Globus pallidus (tissue), 1 donor: ENCODE measurements at regions not wholly inside any gene's neighbourhood (a gene's known extent, or its start where the extent isn't known, plus 50 kb on each side); places are given as distances from the start of the nearest gene placed in this dataset.
"Not testable (repeated sequence)": the region's sequence is repeated elsewhere in the genome, so short reads cannot be mapped to it uniquely, and the experiment has no call there.

Source experiments
- DNase-seq: peaks from one replicate; pipeline ENCODE4 v3.0.0-alpha.2; 2015; ENCODE audit warnings: low spot score

DNA sequence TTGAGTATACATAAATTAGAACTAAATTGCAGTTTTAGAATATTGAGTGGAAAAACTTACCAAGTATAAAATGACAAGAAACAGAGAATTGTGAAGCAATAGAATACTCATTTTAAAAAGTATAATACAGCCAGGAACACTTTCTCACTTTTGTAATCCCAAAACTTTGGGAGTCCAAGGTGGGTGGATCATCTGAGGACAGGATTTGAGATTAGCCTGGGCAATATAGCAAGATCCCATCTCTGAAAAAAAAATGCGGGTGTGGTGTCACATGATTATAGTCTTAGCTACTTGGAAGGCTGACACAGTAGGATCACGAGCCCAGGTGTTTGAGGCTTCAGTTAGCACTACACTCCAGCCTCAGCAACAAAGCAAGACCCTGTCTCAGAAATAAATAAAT is 440.9 kb upstream of the POT1 start:
- DNase-seq: no peak

GRCh38 chr7:125363873-125364272 is 434.2 kb upstream of the POT1 start:
- no peak for DNase-seq

GRCh38 chr7:125358551-125359167 is 429.0 kb upstream of the POT1 start:
- DNase-seq: no peak

DNA sequence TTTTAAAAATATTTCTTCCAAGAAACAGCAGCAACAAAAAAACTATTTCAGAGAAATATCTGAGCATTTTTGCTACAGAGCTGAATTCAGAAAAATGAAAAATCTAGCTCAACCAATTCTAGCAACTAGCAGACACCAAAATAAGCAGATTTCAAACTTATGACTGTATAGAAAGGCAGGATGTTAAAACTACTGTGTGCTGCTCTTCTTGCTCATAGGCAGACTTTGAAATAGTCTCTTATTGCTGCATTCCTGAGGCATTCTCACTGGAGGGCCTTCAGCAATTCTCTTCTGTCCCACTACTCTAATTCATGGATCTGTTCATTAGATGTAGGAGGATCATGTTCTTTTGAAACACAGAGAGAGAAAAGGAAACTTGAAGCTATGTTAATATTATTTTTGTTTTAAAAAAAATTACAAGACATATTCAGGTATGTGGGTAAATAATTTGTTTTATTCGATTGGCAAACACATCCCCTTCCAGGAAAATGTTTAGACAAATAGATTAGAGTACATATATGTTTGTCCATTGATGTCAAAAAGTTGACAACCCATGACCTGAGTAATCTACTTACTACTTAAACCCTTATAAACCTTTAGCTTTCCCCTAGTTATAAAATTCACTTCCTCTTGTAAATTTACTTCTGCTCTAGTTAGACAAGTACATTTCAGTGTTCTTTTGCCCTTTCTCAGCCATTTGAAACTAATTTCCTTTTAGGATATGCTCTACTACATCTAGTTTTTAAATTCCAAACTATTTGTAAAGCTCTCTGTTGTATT is 428.2 kb upstream of the POT1 start:
- no peak for DNase-seq

GRCh38 chr7:125355899-125356298 is 426.3 kb upstream of the POT1 start:
- DNase-seq: no peak

- no peak for DNase-seq
Measured at GRCh38 chr7:125347269-125347668, 417.6 kb upstream of the POT1 start.

DNA sequence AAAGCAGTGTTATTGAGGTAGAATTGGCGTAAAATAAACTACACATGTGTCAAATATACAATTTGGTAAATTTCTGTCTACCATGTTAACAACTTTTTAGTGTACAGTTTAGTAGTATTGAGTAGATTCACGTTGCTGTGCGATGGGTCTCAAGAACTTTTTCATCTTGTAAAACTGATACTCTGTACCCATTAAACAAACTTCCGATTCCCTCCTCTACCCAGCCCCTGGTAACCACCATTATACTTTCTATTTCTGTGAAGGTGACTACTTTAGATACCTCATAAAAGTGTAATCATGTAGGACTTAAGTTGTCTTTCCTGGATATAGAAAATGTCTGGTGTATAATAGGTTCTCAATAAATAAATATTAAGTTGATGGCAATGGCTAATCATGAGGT is 408.5 kb upstream of the POT1 start:
- DNase-seq: no peak

- no peak for DNase-seq
Measured at GRCh38 chr7:125336326-125336725, 406.7 kb upstream of the POT1 start.

GRCh38 chr7:125326666-125327255 is 397.1 kb upstream of the POT1 start:
- no peak for DNase-seq

DNA sequence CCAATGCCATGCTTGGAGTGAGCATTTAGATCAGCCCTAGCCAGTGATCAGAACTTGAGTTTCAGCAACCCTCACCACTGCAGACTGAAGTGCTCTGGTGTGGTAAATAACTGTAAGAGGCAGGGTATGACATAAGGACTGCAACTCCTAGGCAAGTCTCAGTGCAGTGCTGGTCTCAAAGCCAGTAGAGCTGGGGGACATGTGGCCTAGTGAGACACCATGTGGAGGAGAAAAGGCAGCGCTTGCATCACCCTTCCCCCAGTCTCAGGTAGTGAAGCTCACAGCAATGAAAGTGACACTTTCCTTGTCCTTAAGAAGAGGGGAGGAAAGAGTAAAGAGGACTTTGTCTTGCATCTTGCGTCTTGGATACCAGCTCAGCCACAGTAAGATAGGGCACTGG is 386.8 kb upstream of the POT1 start:
- peak; percentile 12 for DNase-seq

GRCh38 chr7:125299003-125299765 is 369.6 kb upstream of the POT1 start:
- DNase-seq: no peak

DNA sequence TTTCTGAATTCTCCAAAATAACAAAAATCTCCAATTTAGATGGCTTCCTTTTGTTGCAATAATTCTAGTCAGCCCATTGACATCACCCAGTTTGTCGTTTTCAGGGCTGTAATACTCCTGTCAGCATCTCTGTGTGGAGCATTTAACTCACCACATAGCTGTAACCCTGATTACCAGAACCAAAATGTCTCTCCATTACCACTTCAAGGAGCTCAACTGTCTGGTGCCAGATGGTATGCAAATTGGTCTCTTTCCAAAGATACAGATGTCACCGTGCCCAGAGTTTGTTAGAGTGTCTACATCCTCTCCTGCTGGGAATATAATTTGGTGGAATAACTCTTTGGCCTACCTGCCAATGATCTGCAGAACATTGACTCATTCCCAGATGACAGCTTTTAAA is 350.3 kb upstream of the POT1 start:
- DNase-seq: no peak

DNA sequence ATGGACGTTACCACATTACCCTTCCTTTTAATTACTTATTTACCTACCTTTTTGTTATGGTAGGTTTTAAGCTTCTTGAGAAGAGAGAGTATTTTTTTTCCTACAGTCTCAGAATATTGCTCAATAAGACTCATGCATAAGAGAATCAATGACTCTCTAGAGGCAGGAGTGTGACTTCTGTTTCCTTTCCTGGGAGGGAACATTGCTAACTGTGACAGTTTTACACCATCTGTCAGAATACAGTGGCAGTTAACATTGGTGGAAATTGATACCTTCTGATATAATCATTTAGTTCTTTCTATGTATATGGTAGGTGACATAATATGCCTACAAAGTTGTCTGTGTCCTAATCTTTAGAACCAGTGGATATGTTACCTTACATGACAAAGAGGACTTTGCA is 348.7 kb upstream of the POT1 start:
- no peak for DNase-seq

- DNase-seq: not testable (repeated sequence)
Measured at GRCh38 chr7:125274742-125275141, 345.1 kb upstream of the POT1 start.

DNA sequence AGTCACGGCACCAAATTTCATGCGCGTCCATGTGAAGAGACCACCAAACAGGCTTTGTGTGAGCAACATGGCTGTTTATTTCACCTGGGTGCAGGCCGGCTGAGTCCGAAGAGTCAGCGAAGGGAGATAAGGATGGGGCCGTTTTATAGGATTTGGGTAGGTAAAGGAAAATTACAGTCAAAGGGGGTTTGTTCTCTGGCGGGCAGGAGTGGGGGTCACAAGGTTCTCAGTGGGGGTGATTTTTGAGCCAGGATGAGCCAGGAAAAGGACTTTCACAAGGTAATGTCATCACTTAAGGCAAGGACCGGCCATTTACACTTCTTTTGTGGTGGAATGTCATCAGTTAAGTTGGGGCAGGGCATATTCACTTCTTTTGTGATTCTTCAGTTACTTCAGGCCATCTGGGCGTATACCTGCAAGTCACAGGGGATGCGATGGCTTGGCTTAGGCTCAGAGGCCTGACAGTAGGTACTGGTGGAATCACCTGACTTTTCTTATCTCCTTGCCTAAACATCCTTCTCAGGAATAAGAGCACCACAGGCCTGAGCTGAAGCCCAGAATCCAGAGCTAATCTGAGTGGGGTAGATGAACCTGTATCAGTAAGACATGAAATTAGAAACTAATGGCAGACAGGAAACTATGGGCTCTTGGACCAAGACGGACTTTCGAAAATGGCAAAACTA is 334.7 kb upstream of the POT1 start:
- DNase-seq: not testable (repeated sequence)

DNA sequence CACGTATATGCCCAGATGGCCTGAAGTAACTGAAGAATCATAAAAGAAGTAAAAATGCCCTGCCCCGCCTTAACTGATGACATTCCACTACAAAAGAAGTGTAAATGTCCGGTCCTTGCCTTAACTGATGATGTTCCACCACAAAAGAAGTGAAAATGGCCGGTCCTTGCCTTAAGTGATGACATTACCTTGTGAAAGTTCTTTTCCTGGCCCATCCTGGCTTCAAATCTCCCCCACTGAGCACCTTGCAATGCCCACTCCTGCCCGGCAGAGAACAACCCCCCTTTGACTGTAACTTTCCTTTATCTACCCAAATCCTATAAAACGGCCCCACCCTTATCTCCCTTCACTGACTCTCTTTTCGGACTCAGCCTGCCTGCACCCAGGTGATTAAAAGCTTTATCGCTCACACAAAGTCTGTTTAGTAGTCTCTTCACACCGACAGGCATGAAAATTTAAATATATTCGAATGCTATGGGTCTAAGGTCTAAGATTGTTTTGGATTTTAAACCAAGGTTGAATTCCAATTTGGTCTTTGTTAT is 329.3 kb upstream of the POT1 start:
- DNase-seq: not testable (repeated sequence)

DNA sequence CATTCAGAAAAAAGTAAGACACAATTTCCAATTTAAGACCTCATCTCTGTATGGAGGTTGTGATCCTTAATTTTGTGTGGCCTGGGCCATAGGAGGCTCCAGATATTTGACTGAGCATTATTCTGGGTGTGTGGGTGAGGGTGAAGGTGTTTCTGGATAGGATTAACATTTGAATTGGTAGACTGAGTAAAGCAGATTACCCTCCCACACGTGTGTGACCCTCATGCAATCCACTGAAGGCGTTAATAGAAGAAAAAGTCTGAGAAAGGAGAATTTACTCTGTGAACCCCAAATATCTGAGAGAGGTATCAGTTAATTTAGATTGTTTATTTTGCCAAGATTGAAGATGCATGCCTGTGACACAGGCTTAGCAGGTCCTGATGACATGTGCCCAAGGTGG is 328.0 kb upstream of the POT1 start:
- DNase-seq: no peak

GRCh38 chr7:125256446-125256845 is 326.8 kb upstream of the POT1 start:
- no peak for DNase-seq

- no peak for DNase-seq
Measured at GRCh38 chr7:125255810-125256209, 326.2 kb upstream of the POT1 start.

DNA sequence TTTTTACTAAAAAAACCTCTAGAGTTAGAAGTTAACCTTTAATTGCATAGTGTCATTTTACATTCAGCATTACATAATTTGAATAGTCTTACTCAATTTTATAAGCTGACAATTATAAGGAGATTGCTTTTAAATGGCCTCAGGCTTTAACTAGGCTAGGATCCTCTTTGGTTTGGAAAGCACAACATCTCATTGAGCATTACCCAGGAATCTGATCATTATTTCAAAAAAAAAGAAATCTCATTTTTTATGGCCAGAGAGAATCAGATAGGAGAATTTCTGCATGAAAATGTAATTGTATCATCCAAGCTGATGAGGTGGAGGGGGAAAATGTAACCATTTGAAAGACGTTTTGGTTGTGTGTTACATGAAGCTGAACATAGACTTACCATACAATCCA is 324.9 kb upstream of the POT1 start:
- DNase-seq: no peak

DNA sequence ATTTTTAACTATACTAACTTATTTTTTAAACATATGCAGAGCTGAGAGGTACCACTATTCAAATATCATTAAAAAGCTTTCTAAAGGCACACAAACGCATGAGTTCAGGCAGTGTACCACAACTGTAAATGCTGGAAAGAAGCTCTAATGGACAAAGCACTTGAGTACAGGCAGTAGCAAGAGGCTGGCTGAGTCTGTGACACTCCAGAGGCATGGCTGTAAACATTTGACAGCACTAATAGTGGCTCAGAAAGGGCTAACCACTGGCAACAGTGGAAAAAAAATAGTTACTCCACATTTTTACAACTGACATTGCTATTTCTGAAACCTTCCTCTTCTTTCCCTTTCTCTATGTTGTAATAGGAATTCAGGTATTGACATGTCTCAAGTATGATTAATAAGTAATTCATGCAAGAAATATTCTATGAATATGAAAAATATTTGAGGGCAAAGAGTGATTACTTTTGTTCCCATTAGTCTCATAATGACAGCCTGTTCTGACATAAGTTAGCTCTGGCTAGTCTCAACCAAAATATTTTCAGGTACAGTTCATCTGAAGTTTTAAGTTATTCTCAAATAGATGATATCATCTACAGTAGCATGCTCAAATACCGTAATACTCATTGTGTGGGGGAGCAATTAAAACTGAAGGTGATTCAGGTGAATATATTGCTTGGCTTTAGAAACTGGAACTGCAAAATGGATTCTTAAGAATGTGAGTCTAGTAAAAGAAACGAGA is 324.0 kb upstream of the POT1 start:
- DNase-seq: no peak
